Activated CD8-positive, alpha-beta T cell treated with anti-CD3 and anti-CD28 coated beads for 36 hours (primary cell): ENCODE measurements at regions not wholly inside any gene's neighbourhood (a gene's known extent, or its start where the extent isn't known, plus 50 kb on each side); places are given as distances from the start of the nearest gene placed in this dataset.

ENCODE experiments used
- ATAC-seq: fragments of 200-7000 bp; cut with Tn5 transposase; one replicate; pipeline ENCODE4 v1.10.0; 2021; ENCODE audit warnings: mild to moderate bottlenecking, moderate library complexity
- CTCF ChIA-PET: fragments of 350-600 bp; sonication (Branson Sonifier 250); formaldehyde crosslinking; loops from one replicate; lab custom pipeline; 2021; ENCODE audit warnings: antibody characterized with exemption; lab: Charles Lee
- POLR2A ChIA-PET: fragments of 350-600 bp; sonication (Branson Sonifier 250); formaldehyde crosslinking; loops from one replicate; lab custom pipeline; 2021; ENCODE audit warnings: antibody characterized with exemption; lab: Charles Lee
- DNase-seq: peaks from one replicate; pipeline ENCODE4 v3.0.0-alpha.2; 2020
- H3K27ac Mint-ChIP-seq: one replicate; pipeline ENCODE4 v1.8.0; 2021; ENCODE audit warnings: mild to moderate bottlenecking, mixed read lengths
- H3K27me3 Mint-ChIP-seq: one replicate; pipeline ENCODE4 v1.8.0; 2021; ENCODE audit warnings: mixed read lengths
- H3K36me3 Mint-ChIP-seq: one replicate; pipeline ENCODE4 v1.8.0; 2021; ENCODE audit warnings: low read depth, mixed read lengths
- H3K4me1 Mint-ChIP-seq: one replicate; pipeline ENCODE4 v1.8.0; 2021; ENCODE audit warnings: low read depth, mixed read lengths
- H3K4me3 Mint-ChIP-seq: one replicate; pipeline ENCODE4 v1.8.0; 2021; ENCODE audit warnings: mild to moderate bottlenecking, moderate library complexity, mixed read lengths
- H3K9me3 Mint-ChIP-seq: one replicate; pipeline ENCODE4 v1.8.0; 2021; ENCODE audit warnings: mixed read lengths
- CTCF ChIP-seq: fragments of 200-600 bp; IDR thresholded peaks from one replicate; pipeline ENCODE4 v1.8.0; 2022; ENCODE audit warnings: antibody characterized with exemption, mild to moderate bottlenecking
- intact Hi-C: fragments of 100-400 bp; cut with micrococcal nuclease; formaldehyde crosslinking; loops from one replicate; pipeline ENCODE4 v1.10.0; 2022

GRCh38 chr5:153318556-153318955 is 171.9 kb upstream of the GRIA1 start:
- Mint-ChIP-seq H3K9me3 (peaks cover 1% of the 10 kb centered on the region), H3K36me3 (no peaks in the 10 kb centered on the region), H3K4me3 (no peak overlapping the region), H3K4me1 (no peaks in the 10 kb centered on the region), H3K27ac (no peak overlapping the region), H3K27me3 (no peaks in the 10 kb centered on the region)
- CTCF ChIA-PET: no interaction called here
- intact Hi-C loops: no loop called here
- no peak for TF ChIP-seq CTCF
- DNase-seq (no peak), ATAC-seq (no peak)
- POLR2A ChIA-PET: no interaction called here

GRCh38 chr5:153321478-153321877 is 169.0 kb upstream of the GRIA1 start:
- no peak overlapping the region for H3K27ac Mint-ChIP-seq
- ChIA-PET CTCF (no interaction called here), POLR2A (no interaction called here)
- no peak for TF ChIP-seq CTCF
- ATAC-seq (no peak), DNase-seq (no peak)
- H3K36me3 Mint-ChIP-seq: no peaks in the 10 kb centered on the region
- H3K27me3 Mint-ChIP-seq: no peaks in the 10 kb centered on the region
- H3K4me3 Mint-ChIP-seq: no peak overlapping the region
- H3K9me3 Mint-ChIP-seq: no peaks in the 10 kb centered on the region
- H3K4me1 Mint-ChIP-seq: no peaks in the 10 kb centered on the region
- intact Hi-C loops: no loop called here

- intact Hi-C loops: no loop called here
Measured at GRCh38 chr5:153340139-153340538, 150.3 kb upstream of the GRIA1 start.

GRCh38 chr5:153340738-153341137 is 149.7 kb upstream of the GRIA1 start:
- no peaks in the 10 kb centered on the region for H3K9me3 Mint-ChIP-seq
- H3K36me3 Mint-ChIP-seq: no peaks in the 10 kb centered on the region
- intact Hi-C loops: no loop called here
- H3K4me3 Mint-ChIP-seq: no peak overlapping the region
- TF ChIP-seq CTCF: no peak
- DNase-seq (no peak), ATAC-seq (no peak)
- ChIA-PET POLR2A (no interaction called here), CTCF (no interaction called here)
- no peaks in the 10 kb centered on the region for H3K4me1 Mint-ChIP-seq
- H3K27me3 Mint-ChIP-seq: no peaks in the 10 kb centered on the region
- H3K27ac Mint-ChIP-seq: no peak overlapping the region

More at GRCh38 chr5:153340139-153340538, 150.3 kb upstream of the GRIA1 start:
- TF ChIP-seq CTCF: no peak
- POLR2A ChIA-PET: interaction anchor here (0.6 kb wide), 1 partner anchor 629 kb away, joined by 3 read pairs; no protein-coding TSS in a partner anchor
- Mint-ChIP-seq H3K4me1 (no peaks in the 10 kb centered on the region), H3K27ac (no peak overlapping the region), H3K36me3 (no peaks in the 10 kb centered on the region), H3K27me3 (no peaks in the 10 kb centered on the region), H3K9me3 (no peaks in the 10 kb centered on the region), H3K4me3 (no peak overlapping the region)
- CTCF ChIA-PET: no interaction called here
- ATAC-seq: no peak
- DNase-seq: no peak

- Mint-ChIP-seq H3K27me3 (no peaks in the 10 kb centered on the region), H3K4me1 (no peaks in the 10 kb centered on the region), H3K9me3 (no peaks in the 10 kb centered on the region), H3K4me3 (no peak overlapping the region), H3K36me3 (no peaks in the 10 kb centered on the region), H3K27ac (no peak overlapping the region)
- intact Hi-C loops: no loop called here
- ChIA-PET CTCF (no interaction called here), POLR2A (no interaction called here)
- no peak for DNase-seq
- ATAC-seq: no peak
- no peak for TF ChIP-seq CTCF
Measured at GRCh38 chr5:153342487-153342886, 148.0 kb upstream of the GRIA1 start.
